ENCODE measurements at regions not wholly inside any gene's neighbourhood (a gene's known extent, or its start where the extent isn't known, plus 50 kb on each side); places are given as distances from the start of the nearest gene placed in this dataset.

DNA sequence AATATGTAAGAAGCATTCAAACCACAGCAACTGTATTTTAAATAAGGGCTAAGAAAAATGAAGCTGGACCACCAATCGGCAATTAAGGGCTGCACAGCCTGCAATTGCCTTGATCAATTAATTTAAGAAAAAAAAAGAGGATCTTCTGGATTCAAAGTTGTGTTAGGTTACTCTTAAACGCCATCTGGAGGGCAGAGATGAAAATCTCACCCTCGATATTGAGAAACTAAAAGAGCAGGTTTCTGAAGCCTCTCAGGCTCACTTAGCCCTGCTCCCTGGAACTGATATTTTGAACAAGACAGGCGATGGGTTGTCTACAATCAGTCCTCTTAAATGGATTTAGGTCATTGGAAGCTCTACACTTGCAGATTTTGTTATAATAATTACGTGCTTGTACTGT lies 579.4 kb downstream of the GRXCR1 start:
- peaks cover 4% of the 10 kb centered on the region for H3K9me3 ChIP-seq (ENCODE audit: control insufficient read depth, low read depth, low read length)
- DNase-seq (ENCODE audit: low read depth, low spot score) (no peak), FAIRE-seq (no peak)
- H3K4me2 ChIP-seq (ENCODE audit: control insufficient read depth, extremely low read depth, insufficient read depth, low read depth, low read length): no peak overlapping the region
- no peaks in the 10 kb centered on the region for H4K20me1 ChIP-seq (ENCODE audit: control insufficient read depth, extremely low read depth, insufficient read depth, low read length)
- H3K4me1 ChIP-seq (ENCODE audit: control insufficient read depth, extremely low read depth, insufficient read depth, low read length): no peaks in the 10 kb centered on the region
- H3K79me2 ChIP-seq (ENCODE audit: control insufficient read depth, insufficient read depth, low read length): no peaks in the 10 kb centered on the region
- H3K9me1 ChIP-seq (ENCODE audit: control insufficient read depth, extremely low read depth, insufficient read depth, low read length): no peaks in the 10 kb centered on the region
- dilution Hi-C loops (cut with MboI; ENCODE audit: extremely low pct_ligation_motif_present, low sequenced_read_pairs): no loop called here
- no peaks in the 10 kb centered on the region for H3K27me3 ChIP-seq (ENCODE audit: control insufficient read depth, extremely low read depth, insufficient read depth, low read length)
- no peak overlapping the region for H3K4me3 ChIP-seq (ENCODE audit: control insufficient read depth in 2 of 3, extremely low read depth in 1 of 3, insufficient read depth in 2 of 3, low read depth in 1 of 3, low read length in 3 of 3)
- TF ChIP-seq, protein P1, sequence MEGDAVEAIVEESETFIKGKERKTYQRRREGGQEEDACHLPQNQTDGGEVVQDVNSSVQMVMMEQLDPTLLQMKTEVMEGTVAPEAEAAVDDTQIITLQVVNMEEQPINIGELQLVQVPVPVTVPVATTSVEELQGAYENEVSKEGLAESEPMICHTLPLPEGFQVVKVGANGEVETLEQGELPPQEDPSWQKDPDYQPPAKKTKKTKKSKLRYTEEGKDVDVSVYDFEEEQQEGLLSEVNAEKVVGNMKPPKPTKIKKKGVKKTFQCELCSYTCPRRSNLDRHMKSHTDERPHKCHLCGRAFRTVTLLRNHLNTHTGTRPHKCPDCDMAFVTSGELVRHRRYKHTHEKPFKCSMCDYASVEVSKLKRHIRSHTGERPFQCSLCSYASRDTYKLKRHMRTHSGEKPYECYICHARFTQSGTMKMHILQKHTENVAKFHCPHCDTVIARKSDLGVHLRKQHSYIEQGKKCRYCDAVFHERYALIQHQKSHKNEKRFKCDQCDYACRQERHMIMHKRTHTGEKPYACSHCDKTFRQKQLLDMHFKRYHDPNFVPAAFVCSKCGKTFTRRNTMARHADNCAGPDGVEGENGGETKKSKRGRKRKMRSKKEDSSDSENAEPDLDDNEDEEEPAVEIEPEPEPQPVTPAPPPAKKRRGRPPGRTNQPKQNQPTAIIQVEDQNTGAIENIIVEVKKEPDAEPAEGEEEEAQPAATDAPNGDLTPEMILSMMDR (optimal IDR thresholded peaks at IDR 0.05 in 1 of 3, IDR thresholded peaks at IDR 0.05 in 1 of 3, conservative IDR thresholded peaks at IDR 0.05 in 1 of 3; ENCODE audit: extremely low read depth in 1 of 3, insufficient read depth in 2 of 3, low read length in 3 of 3): peak in 1 of 3 experiments; percentile 15
- TF ChIP-seq EZH2 (IDR thresholded peaks at IDR 0.05; ENCODE audit: low read length): no peak
- H3K36me3 ChIP-seq (ENCODE audit: control insufficient read depth in 2 of 2, extremely low read depth in 1 of 2, insufficient read depth in 2 of 2, low read length in 2 of 2): no peaks in the 10 kb centered on the region
- H3K27ac ChIP-seq (ENCODE audit: control insufficient read depth, insufficient read depth, low read length): no peak overlapping the region
- H2AFZ ChIP-seq (ENCODE audit: control insufficient read depth, low read length): no peak overlapping the region
- no peak overlapping the region for H3K9ac ChIP-seq (ENCODE audit: control insufficient read depth, extremely low read depth, insufficient read depth, low read length)

DNA sequence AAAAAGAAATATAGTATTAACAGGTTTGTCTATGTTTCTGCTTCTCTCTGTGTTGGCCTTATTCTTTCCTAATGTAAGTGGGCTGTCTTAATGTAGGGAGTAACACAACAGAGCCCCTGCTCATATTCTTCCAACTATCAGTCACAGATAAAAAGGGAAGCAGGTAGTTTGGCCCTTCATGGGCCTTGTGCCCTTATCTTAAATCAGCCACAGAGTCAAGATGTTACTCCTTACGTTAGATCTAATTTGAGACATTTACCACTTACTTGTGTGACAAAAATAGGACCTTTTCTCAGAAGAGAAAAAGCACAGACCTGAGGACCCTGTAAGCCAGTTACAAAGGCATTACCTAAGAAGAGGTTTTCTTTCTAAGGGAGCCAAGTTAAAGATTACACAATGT lies 589.0 kb downstream of the GRXCR1 start:
- FAIRE-seq (no peak), DNase-seq (ENCODE audit: low read depth, low spot score) (no peak)
- no peaks in the 10 kb centered on the region for H4K20me1 ChIP-seq (ENCODE audit: control insufficient read depth, extremely low read depth, insufficient read depth, low read length)
- H3K9me1 ChIP-seq (ENCODE audit: control insufficient read depth, extremely low read depth, insufficient read depth, low read length): no peaks in the 10 kb centered on the region
- no peak overlapping the region for H2AFZ ChIP-seq (ENCODE audit: control insufficient read depth, low read length)
- no peaks in the 10 kb centered on the region for H3K27me3 ChIP-seq (ENCODE audit: control insufficient read depth, extremely low read depth, insufficient read depth, low read length)
- H3K4me1 ChIP-seq (ENCODE audit: control insufficient read depth, extremely low read depth, insufficient read depth, low read length): no peaks in the 10 kb centered on the region
- TF ChIP-seq, protein P1 (optimal IDR thresholded peaks at IDR 0.05 in 1 of 3, IDR thresholded peaks at IDR 0.05 in 1 of 3, conservative IDR thresholded peaks at IDR 0.05 in 1 of 3; ENCODE audit: extremely low read depth in 1 of 3, insufficient read depth in 2 of 3, low read length in 3 of 3): no peak
- no peak for TF ChIP-seq EZH2 (IDR thresholded peaks at IDR 0.05; ENCODE audit: low read length)
- no peaks in the 10 kb centered on the region for H3K9me3 ChIP-seq (ENCODE audit: control insufficient read depth, low read depth, low read length)
- H3K4me2 ChIP-seq (ENCODE audit: control insufficient read depth, extremely low read depth, insufficient read depth, low read depth, low read length): no peak overlapping the region
- H3K79me2 ChIP-seq (ENCODE audit: control insufficient read depth, insufficient read depth, low read length): no peaks in the 10 kb centered on the region
- no peaks in the 10 kb centered on the region for H3K36me3 ChIP-seq (ENCODE audit: control insufficient read depth in 2 of 2, extremely low read depth in 1 of 2, insufficient read depth in 2 of 2, low read length in 2 of 2)
- no peak overlapping the region for H3K9ac ChIP-seq (ENCODE audit: control insufficient read depth, extremely low read depth, insufficient read depth, low read length)
- H3K27ac ChIP-seq (ENCODE audit: control insufficient read depth, insufficient read depth, low read length): no peak overlapping the region
- no peak overlapping the region for H3K4me3 ChIP-seq (ENCODE audit: control insufficient read depth in 2 of 3, extremely low read depth in 1 of 3, insufficient read depth in 2 of 3, low read depth in 1 of 3, low read length in 3 of 3)
- dilution Hi-C loops (cut with MboI; ENCODE audit: extremely low pct_ligation_motif_present, low sequenced_read_pairs): no loop called here

Data from keratinocyte (primary cell).